Bronchial epithelial cell (primary cell): ENCODE measurements at regions not wholly inside any gene's neighbourhood (a gene's known extent, or its start where the extent isn't known, plus 50 kb on each side); places are given as distances from the start of the nearest gene placed in this dataset.
A peak's percentile ranks its signal among the peaks of the same experiment; 100 is the strongest.

ENCODE experiments used
- DNase-seq: peaks from one replicate; pipeline ENCODE4 v3.0.0-alpha.2; 2010; ENCODE audit warnings: low read depth
- FAIRE-seq: peaks from 2 replicates; lab custom pipeline; 2011; peaks lifted over from hg19 to GRCh38; lab: Jason Lieb, UNC
- H3K27me3 ChIP-seq: 2 replicates; pipeline ENCODE4 v1.5.1; 2011; ENCODE audit warnings: low read length; ENCODE audit not compliant: control insufficient read depth, insufficient read depth
- H3K36me3 ChIP-seq: 2 replicates; pipeline ENCODE4 v1.5.1; 2011; ENCODE audit warnings: low read length; ENCODE audit not compliant: control insufficient read depth, insufficient read depth
- H3K4me3 ChIP-seq: 2 replicates; pipeline ENCODE4 v1.5.1; 2011; ENCODE audit warnings: mild to moderate bottlenecking, low read depth, low read length, control low read depth
- TF ChIP-seq, protein P1 (sequence below): IDR thresholded peaks from 2 replicates; pipeline ENCODE4 v1.5.1; 2011; ENCODE audit warnings: mild to moderate bottlenecking, moderate library complexity, low read length, control low read depth, inconsistent platforms; ENCODE audit not compliant: insufficient read depth, severe bottlenecking

DNA sequence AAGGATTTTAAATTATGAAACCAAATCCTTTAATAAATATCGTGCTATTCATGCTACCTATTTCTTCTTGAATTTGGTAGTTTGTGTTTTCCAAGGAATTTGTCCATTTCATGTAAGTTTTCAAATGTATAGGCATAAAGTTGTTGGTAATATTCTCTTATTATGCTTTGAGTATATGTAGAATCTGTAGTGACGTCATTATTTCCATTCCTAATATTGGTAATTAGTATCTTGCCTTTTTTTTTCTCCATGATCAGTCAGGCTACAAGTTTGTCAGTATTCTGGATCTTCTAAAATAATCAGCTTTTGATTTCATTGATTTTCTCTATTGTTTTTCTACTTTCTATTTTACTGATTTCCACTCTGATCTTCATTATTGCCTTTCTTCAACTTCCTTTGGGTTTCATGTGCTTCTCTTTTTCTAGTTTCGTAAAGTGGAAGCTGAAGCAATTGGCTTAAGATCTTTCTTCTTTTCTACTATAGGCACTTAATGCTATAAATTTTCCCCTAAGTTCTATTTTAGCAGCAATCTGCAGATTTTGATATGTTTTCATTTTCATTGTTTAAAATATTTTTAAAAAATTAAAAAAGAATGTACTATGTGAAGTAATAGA, 156.5 kb upstream of the HDAC9 start:
- TF ChIP-seq, protein P1, sequence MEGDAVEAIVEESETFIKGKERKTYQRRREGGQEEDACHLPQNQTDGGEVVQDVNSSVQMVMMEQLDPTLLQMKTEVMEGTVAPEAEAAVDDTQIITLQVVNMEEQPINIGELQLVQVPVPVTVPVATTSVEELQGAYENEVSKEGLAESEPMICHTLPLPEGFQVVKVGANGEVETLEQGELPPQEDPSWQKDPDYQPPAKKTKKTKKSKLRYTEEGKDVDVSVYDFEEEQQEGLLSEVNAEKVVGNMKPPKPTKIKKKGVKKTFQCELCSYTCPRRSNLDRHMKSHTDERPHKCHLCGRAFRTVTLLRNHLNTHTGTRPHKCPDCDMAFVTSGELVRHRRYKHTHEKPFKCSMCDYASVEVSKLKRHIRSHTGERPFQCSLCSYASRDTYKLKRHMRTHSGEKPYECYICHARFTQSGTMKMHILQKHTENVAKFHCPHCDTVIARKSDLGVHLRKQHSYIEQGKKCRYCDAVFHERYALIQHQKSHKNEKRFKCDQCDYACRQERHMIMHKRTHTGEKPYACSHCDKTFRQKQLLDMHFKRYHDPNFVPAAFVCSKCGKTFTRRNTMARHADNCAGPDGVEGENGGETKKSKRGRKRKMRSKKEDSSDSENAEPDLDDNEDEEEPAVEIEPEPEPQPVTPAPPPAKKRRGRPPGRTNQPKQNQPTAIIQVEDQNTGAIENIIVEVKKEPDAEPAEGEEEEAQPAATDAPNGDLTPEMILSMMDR = no peak
- no peak for DNase-seq
- H3K4me3 ChIP-seq = no peak overlapping the region
- no peaks in the 10 kb centered on the region for H3K27me3 ChIP-seq
- H3K36me3 ChIP-seq = no peaks in the 10 kb centered on the region
- no peak for FAIRE-seq

DNA sequence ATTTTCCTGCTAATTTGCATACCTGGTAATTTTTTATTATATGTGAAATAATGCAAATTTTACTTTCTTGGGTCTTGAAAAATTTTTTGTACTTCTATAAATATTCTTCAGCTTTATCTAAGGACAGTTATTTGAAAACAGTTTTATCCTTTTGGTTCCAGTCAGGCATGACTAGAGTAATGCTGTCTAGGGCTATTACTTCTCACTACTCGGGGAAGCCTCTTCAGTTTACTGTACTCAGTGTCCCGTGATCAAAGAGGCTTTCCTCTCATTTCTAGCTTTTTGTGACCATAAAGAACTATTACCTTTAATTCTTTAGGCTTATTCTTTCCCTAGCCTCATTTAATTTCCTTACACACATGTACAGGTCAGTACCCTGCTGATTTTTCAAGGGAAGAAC, 153.8 kb upstream of the HDAC9 start:
- TF ChIP-seq, protein P1 = no peak
- H3K4me3 ChIP-seq = no peak overlapping the region
- FAIRE-seq (no peak), DNase-seq (no peak)
- H3K36me3 ChIP-seq = no peaks in the 10 kb centered on the region
- H3K27me3 ChIP-seq = no peaks in the 10 kb centered on the region

DNA sequence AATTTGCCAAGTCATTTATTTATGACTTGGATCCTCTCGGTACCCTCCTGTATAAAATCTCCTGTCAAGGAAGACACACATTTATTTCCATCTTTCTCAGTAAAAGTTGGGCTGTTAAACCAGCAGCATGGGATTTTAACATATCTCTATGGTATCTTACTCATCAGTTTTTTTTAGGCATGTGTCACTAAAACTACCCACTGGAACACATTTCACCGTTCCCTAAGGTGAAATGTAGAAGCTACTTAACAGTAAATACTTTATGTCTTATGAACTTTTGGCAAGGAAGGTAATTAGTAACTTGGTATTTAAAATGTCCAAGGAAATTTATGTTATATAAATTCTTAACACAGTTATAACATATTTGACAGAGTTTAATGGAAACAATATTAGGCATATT, 152.5 kb upstream of the HDAC9 start:
- H3K36me3 ChIP-seq = no peaks in the 10 kb centered on the region
- H3K27me3 ChIP-seq = no peaks in the 10 kb centered on the region
- no peak overlapping the region for H3K4me3 ChIP-seq
- FAIRE-seq (no peak), DNase-seq (no peak)
- TF ChIP-seq, protein P1 = no peak

DNA sequence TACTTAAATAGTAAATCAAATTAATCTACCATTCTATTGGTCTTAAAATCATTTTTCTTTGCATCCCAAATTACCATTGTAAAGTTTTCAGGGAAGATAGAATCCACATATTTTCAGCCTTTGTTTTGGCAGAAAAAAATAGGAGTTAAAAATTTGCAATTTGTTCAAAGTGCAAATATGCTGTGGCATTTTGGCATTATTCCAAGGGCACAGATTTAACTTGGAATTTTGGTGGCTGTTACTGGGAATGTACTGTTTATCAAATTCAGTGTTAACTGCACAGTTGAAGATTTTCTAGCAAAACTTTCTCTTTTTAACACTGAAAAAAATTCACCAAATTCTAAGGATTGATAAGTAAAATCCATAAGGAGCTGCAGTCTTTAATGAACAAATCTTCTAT, 151.0 kb upstream of the HDAC9 start:
- DNase-seq = no peak
- no peak overlapping the region for H3K4me3 ChIP-seq
- FAIRE-seq = no peak
- TF ChIP-seq, protein P1 = no peak
- no peaks in the 10 kb centered on the region for H3K36me3 ChIP-seq
- no peaks in the 10 kb centered on the region for H3K27me3 ChIP-seq

DNA sequence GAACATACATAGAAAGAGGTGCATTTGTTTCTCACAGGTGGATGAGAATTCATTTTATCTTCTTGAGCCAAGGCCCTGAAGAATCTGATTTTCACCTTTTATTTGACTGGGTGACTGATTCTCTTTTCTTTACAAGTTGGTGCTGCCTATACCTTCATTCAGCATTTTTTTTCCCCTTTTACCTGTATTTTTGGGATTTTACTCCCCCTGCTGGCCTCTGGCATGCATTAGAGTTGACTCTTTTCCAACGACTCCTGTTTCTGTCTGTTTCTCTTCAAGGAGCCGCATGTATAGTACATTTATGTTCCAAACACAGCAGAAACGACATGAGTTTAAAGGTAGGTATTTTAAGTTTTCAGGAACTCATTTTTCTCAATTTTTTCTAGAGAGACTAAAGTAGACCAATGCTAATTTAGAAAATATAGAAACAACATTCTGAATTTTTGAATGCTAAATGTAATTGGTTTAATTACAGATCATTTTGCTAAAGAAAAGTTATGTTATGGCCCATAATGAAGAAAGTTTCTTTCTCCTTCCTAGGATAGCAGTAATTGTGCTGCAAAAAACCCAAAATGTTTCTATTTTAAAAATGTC, 149.8 kb upstream of the HDAC9 start:
- no peaks in the 10 kb centered on the region for H3K27me3 ChIP-seq
- no peaks in the 10 kb centered on the region for H3K36me3 ChIP-seq
- no peak overlapping the region for H3K4me3 ChIP-seq
- no peak for FAIRE-seq
- peak; percentile 50 for DNase-seq
- TF ChIP-seq, protein P1 = peak; percentile 67

DNA sequence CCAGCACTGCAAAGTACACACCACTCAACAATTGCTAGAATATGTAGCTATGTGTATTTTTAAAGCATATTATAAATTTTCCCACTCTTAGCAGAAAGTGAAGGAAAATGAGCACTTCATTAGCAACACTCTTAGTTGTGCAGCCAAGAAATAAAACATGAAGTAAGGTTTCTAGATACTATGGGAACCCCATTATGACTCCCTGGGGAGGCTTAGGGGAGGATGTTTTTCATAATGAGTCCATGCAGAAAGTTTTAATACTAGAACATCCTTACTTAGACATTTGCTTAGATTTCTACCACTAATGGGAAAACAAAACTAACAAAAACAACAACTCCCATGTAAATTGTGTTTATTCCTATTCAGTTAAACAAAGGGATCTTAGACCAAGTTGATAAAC, 148.4 kb upstream of the HDAC9 start:
- TF ChIP-seq, protein P1 = no peak
- no peak for FAIRE-seq

More for the DNA sequence above, 148.4 kb upstream of the HDAC9 start:
- Histone ChIP-seq H3K36me3 (no peaks in the 10 kb centered on the region), H3K27me3 (no peaks in the 10 kb centered on the region), H3K4me3 (no peak overlapping the region)
- no peak for DNase-seq
